B cell (primary cell): ENCODE measurements at regions not wholly inside any gene's neighbourhood (a gene's known extent, or its start where the extent isn't known, plus 50 kb on each side); places are given as distances from the start of the nearest gene placed in this dataset.

Experiments
- ATAC-seq: fragments of 200-7000 bp; cut with Tn5 transposase; one replicate; pipeline ENCODE4 v1.10.0; 2021; ENCODE audit warnings: low read depth, mild to moderate bottlenecking, moderate number of reproducible peaks, moderate library complexity
- CTCF ChIA-PET: fragments of 350-600 bp; sonication (Branson Sonifier 250); formaldehyde crosslinking; loops from one replicate; lab custom pipeline; 2021; ENCODE audit warnings: antibody characterized with exemption, inconsistent platforms; lab: Charles Lee
- POLR2A ChIA-PET: fragments of 350-600 bp; sonication (Branson Sonifier 250); formaldehyde crosslinking; loops from one replicate; lab custom pipeline; 2021; ENCODE audit warnings: antibody characterized with exemption; lab: Charles Lee
- DNase-seq: peaks from one replicate; pipeline ENCODE4 v3.0.0; 2013
- H2AFZ ChIP-seq: 2 replicates; pipeline ENCODE4 v1.6.1; 2012; ENCODE audit warnings: mild to moderate bottlenecking, low read depth, low read length; ENCODE audit not compliant: insufficient read depth, poor library complexity, severe bottlenecking
- H3K27ac ChIP-seq, 2 donors: 1 replicate in 1 of 2; 2 replicates in 1 of 2; pipeline ENCODE4 v1.5.1; 2012 to 2013; ENCODE audit warnings: low read length in 2 of 2, mild to moderate bottlenecking in 2 of 2, moderate library complexity in 1 of 2
- H3K27me3 ChIP-seq, 4 experiments: fragments of 200-600 bp in 1 of 4; sonication (generic) in 1 of 4; replicated peaks in 1 of 4; 1 replicate in 2 of 4; 2 replicates in 2 of 4; pipeline versions ENCODE4 v1.6.1 to v1.7.0; 2013 to 2016; ENCODE audit warnings: low read length in 3 of 4, mild to moderate bottlenecking in 2 of 4, mixed read lengths in 1 of 4, moderate library complexity in 1 of 4; ENCODE audit not compliant: insufficient read depth in 4 of 4, control insufficient read depth in 3 of 4; ENCODE audit errors: control extremely low read depth in 1 of 4
- H3K36me3 ChIP-seq, 2 experiments: replicated peaks in 1 of 2; 1 replicate in 1 of 2; 2 replicates in 1 of 2; pipeline versions ENCODE4 v1.6.1 to v1.7.1; 2013; ENCODE audit warnings: low read length in 1 of 2; ENCODE audit not compliant: insufficient read depth in 2 of 2, control insufficient read depth in 1 of 2; ENCODE audit errors: control extremely low read depth in 1 of 2, extremely low read depth in 1 of 2
- H3K4me1 ChIP-seq, 2 donors: fragments of 200-600 bp in 1 of 2; sonication (generic) in 1 of 2; 1 replicate in 1 of 2; 2 replicates in 1 of 2; pipeline versions ENCODE4 v1.5.1 to v1.6.1; 2013 to 2017; ENCODE audit warnings: low read length in 2 of 2; ENCODE audit not compliant: control insufficient read depth in 2 of 2, insufficient read depth in 2 of 2
- H3K4me2 ChIP-seq: replicated peaks from 2 replicates; pipeline ENCODE3; 2012; ENCODE audit warnings: mild to moderate bottlenecking, low read depth, low read length; ENCODE audit not compliant: poor library complexity, severe bottlenecking
- H3K4me3 ChIP-seq, 5 experiments: fragments of 200-600 bp in 1 of 5; sonication (generic) in 1 of 5; 1 replicate in 3 of 5; 2 replicates in 2 of 5; pipeline versions ENCODE4 v1.5.1 to v1.7.0; 2011 to 2016; ENCODE audit warnings: low read length in 4 of 5, mild to moderate bottlenecking in 4 of 5, low read depth in 2 of 5, control low read depth in 1 of 5, moderate library complexity in 1 of 5; ENCODE audit not compliant: insufficient read depth in 1 of 5; ENCODE audit errors: control extremely low read depth in 1 of 5, extremely low read depth in 1 of 5
- H3K79me2 ChIP-seq: fragments of 200-600 bp; sonication (generic); one replicate; pipeline ENCODE4 v1.6.0; 2016; ENCODE audit warnings: low read length; ENCODE audit not compliant: control insufficient read depth, insufficient read depth
- H3K9ac ChIP-seq: fragments of 200-600 bp; sonication (generic); 2 replicates; pipeline ENCODE4 v1.6.1; 2017; ENCODE audit warnings: mild to moderate bottlenecking, low read length, moderate library complexity
- H3K9me3 ChIP-seq, 3 donors: one replicate each; pipeline versions ENCODE4 v1.6.1 to v1.7.1; 2013; ENCODE audit warnings: low read length in 2 of 3; ENCODE audit not compliant: control insufficient read depth in 2 of 3, insufficient read depth in 1 of 3; ENCODE audit errors: control extremely low read depth in 1 of 3
- H4K20me1 ChIP-seq: 2 replicates; pipeline ENCODE4 v1.6.0; 2012; ENCODE audit warnings: mild to moderate bottlenecking, low read length; ENCODE audit not compliant: insufficient read depth, control insufficient read depth, poor library complexity, severe bottlenecking
- H3K27ac Mint-ChIP-seq: one replicate; pipeline ENCODE4 v1.8.0; 2021; ENCODE audit warnings: mixed read lengths
- H3K27me3 Mint-ChIP-seq: one replicate; pipeline ENCODE4 v1.8.0; 2021; ENCODE audit warnings: mixed read lengths
- H3K4me1 Mint-ChIP-seq: one replicate; pipeline ENCODE4 v1.8.0; 2021; ENCODE audit warnings: mixed read lengths
- H3K4me3 Mint-ChIP-seq: one replicate; pipeline ENCODE4 v1.8.0; 2021; ENCODE audit warnings: mixed read lengths
- H3K9me3 Mint-ChIP-seq: one replicate; pipeline ENCODE4 v1.8.0; 2022; ENCODE audit warnings: mixed read lengths; ENCODE audit not compliant: insufficient read depth
- CTCF ChIP-seq: fragments of 200-600 bp; IDR thresholded peaks from one replicate; pipeline ENCODE4 v1.8.0; 2022; ENCODE audit warnings: antibody characterized with exemption, mild to moderate bottlenecking
- EZH2 ChIP-seq: IDR thresholded peaks from 2 replicates; pipeline ENCODE4 v1.6.1; 2012; ENCODE audit warnings: borderline replicate concordance, low read depth, mild to moderate bottlenecking, moderate library complexity, low read length; ENCODE audit not compliant: insufficient read depth, poor library complexity, severe bottlenecking
- WGBS: methylation state at CpG from one replicate; pipeline ENCODE4 v1.1.5; 2013; ENCODE audit warnings: missing lambda C conversion rate; ENCODE audit not compliant: insufficient coverage; 5-methylcytosine and 5-hydroxymethylcytosine counted together
- intact Hi-C: fragments of 100-400 bp; cut with micrococcal nuclease; formaldehyde crosslinking; loops from one replicate; pipeline ENCODE4 v1.10.0; 2022

GRCh38 chr16:76824221-76824620 is 366.8 kb upstream of the MON1B start:
- no peak overlapping the region for H3K4me3 Mint-ChIP-seq
- DNase-seq (no peak), ATAC-seq (no peak)
- Histone ChIP-seq H3K36me3 (no peaks in the 10 kb centered on the region), H4K20me1 (no peaks in the 10 kb centered on the region), H2AFZ (no peak overlapping the region), H3K79me2 (no peaks in the 10 kb centered on the region), H3K4me1 (no peaks in the 10 kb centered on the region), H3K27ac (no peak overlapping the region), H3K4me2 (no peak overlapping the region), H3K27me3 (no peaks in the 10 kb centered on the region), H3K9me3 (no peaks in the 10 kb centered on the region), H3K9ac (no peak overlapping the region), H3K4me3 (no peak overlapping the region)
- H3K9me3 Mint-ChIP-seq = no peaks in the 10 kb centered on the region
- POLR2A ChIA-PET = no interaction called here
- H3K27me3 Mint-ChIP-seq = no peaks in the 10 kb centered on the region
- CTCF ChIA-PET = no interaction called here
- WGBS = no CpG with 5 or more reads among the region's 1 CpG
- intact Hi-C loops = no loop called here
- no peaks in the 10 kb centered on the region for H3K4me1 Mint-ChIP-seq
- TF ChIP-seq EZH2 (no peak), CTCF (no peak)
- no peak overlapping the region for H3K27ac Mint-ChIP-seq

GRCh38 chr16:76824791-76825190 is 366.2 kb upstream of the MON1B start:
- no peaks in the 10 kb centered on the region for H3K9me3 ChIP-seq

More at GRCh38 chr16:76824791-76825190, 366.2 kb upstream of the MON1B start:
- Histone ChIP-seq H4K20me1 (no peaks in the 10 kb centered on the region), H3K4me2 (no peak overlapping the region), H3K4me1 (no peaks in the 10 kb centered on the region), H2AFZ (no peak overlapping the region), H3K27me3 (no peaks in the 10 kb centered on the region), H3K4me3 (no peak overlapping the region), H3K79me2 (no peaks in the 10 kb centered on the region), H3K27ac (no peak overlapping the region), H3K9ac (no peak overlapping the region), H3K36me3 (no peaks in the 10 kb centered on the region)
- H3K27ac Mint-ChIP-seq = no peak overlapping the region
- ChIA-PET POLR2A (no interaction called here), CTCF (no interaction called here)
- H3K4me3 Mint-ChIP-seq = no peak overlapping the region
- intact Hi-C loops = no loop called here
- ATAC-seq = no peak
- no peaks in the 10 kb centered on the region for H3K27me3 Mint-ChIP-seq
- TF ChIP-seq EZH2 (no peak), CTCF (no peak)
- no CpG with 5 or more reads among the region's 2 CpGs for WGBS
- H3K4me1 Mint-ChIP-seq = no peaks in the 10 kb centered on the region
- no peak for DNase-seq
- H3K9me3 Mint-ChIP-seq = no peaks in the 10 kb centered on the region
